ENCODE measurements at regions not wholly inside any gene's neighbourhood (a gene's known extent, or its start where the extent isn't known, plus 50 kb on each side); places are given as distances from the start of the nearest gene placed in this dataset.
"Not testable (repeated sequence)": the region's sequence is repeated elsewhere in the genome, so short reads cannot be mapped to it uniquely, and the experiment has no call there.

- no peak for DNase-seq
- Histone ChIP-seq H3K9me3 (no peaks in the 10 kb centered on the region), H3K36me3 (no peaks in the 10 kb centered on the region), H3K4me3 (no peak overlapping the region), H3K27me3 (no peaks in the 10 kb centered on the region)
These were observed 265.9 kb downstream of the RPS4Y2 start for GRCh38 chrY:21021811-21022210.

- Histone ChIP-seq H3K4me3 (no peak overlapping the region), H3K9me3 (no peaks in the 10 kb centered on the region), H3K27me3 (no peaks in the 10 kb centered on the region), H3K36me3 (no peaks in the 10 kb centered on the region)
- DNase-seq = no peak
These were observed 266.6 kb downstream of the RPS4Y2 start for GRCh38 chrY:21022326-21023044.

- DNase-seq = no peak
- Histone ChIP-seq H3K27me3 (no peaks in the 10 kb centered on the region), H3K4me3 (no peak overlapping the region), H3K36me3 (no peaks in the 10 kb centered on the region), H3K9me3 (no peaks in the 10 kb centered on the region)
These were observed 268.0 kb downstream of the RPS4Y2 start for GRCh38 chrY:21023906-21024305.

GRCh38 chrY:21028506-21028905, 272.6 kb downstream of the RPS4Y2 start:
- Histone ChIP-seq H3K36me3 (no peaks in the 10 kb centered on the region), H3K4me3 (no peak overlapping the region), H3K9me3 (no peaks in the 10 kb centered on the region), H3K27me3 (no peaks in the 10 kb centered on the region)
- DNase-seq = no peak

GRCh38 chrY:21033363-21033762, 277.5 kb downstream of the RPS4Y2 start:
- Histone ChIP-seq H3K27me3 (no peaks in the 10 kb centered on the region), H3K4me3 (no peak overlapping the region), H3K36me3 (no peaks in the 10 kb centered on the region), H3K9me3 (no peaks in the 10 kb centered on the region)
- no peak for DNase-seq

GRCh38 chrY:21034151-21035061, 278.5 kb downstream of the RPS4Y2 start:
- Histone ChIP-seq H3K36me3 (no peaks in the 10 kb centered on the region), H3K9me3 (no peaks in the 10 kb centered on the region), H3K4me3 (no peak overlapping the region), H3K27me3 (no peaks in the 10 kb centered on the region)
- DNase-seq = no peak

- not testable (repeated sequence) for H3K36me3 ChIP-seq, H3K9me3 ChIP-seq, H3K27me3 ChIP-seq, DNase-seq, H3K4me3 ChIP-seq
These were observed 281.5 kb downstream of the RPS4Y2 start for GRCh38 chrY:21037398-21037797.

GRCh38 chrY:21039811-21040210, 283.9 kb downstream of the RPS4Y2 start:
- H3K27me3 ChIP-seq = no peaks in the 10 kb centered on the region
- DNase-seq = no peak
- no peak overlapping the region for H3K4me3 ChIP-seq
- no peaks in the 10 kb centered on the region for H3K36me3 ChIP-seq
- H3K9me3 ChIP-seq = no peaks in the 10 kb centered on the region

GRCh38 chrY:21040711-21041110, 284.8 kb downstream of the RPS4Y2 start:
- not testable (repeated sequence) for H3K9me3 ChIP-seq, H3K36me3 ChIP-seq, H3K27me3 ChIP-seq, DNase-seq, H3K4me3 ChIP-seq

- DNase-seq = no peak
- H3K36me3 ChIP-seq = no peaks in the 10 kb centered on the region
- H3K9me3 ChIP-seq = no peaks in the 10 kb centered on the region
- H3K27me3 ChIP-seq = no peaks in the 10 kb centered on the region
- H3K4me3 ChIP-seq = no peak overlapping the region
These were observed 317.2 kb downstream of the RPS4Y2 start for GRCh38 chrY:21073079-21073478.

GRCh38 chrY:21073641-21074260, 317.8 kb downstream of the RPS4Y2 start:
- Histone ChIP-seq H3K4me3 (no peak overlapping the region), H3K27me3 (no peaks in the 10 kb centered on the region), H3K36me3 (no peaks in the 10 kb centered on the region), H3K9me3 (no peaks in the 10 kb centered on the region)
- DNase-seq = no peak

GRCh38 chrY:21075658-21076057, 319.8 kb downstream of the RPS4Y2 start:
- H3K36me3 ChIP-seq = no peaks in the 10 kb centered on the region
- H3K4me3 ChIP-seq = no peak overlapping the region
- no peak for DNase-seq
- H3K27me3 ChIP-seq = no peaks in the 10 kb centered on the region
- no peaks in the 10 kb centered on the region for H3K9me3 ChIP-seq

GRCh38 chrY:21079670-21080069, 323.8 kb downstream of the RPS4Y2 start:
- Histone ChIP-seq H3K36me3 (no peaks in the 10 kb centered on the region), H3K27me3 (no peaks in the 10 kb centered on the region), H3K4me3 (no peak overlapping the region), H3K9me3 (no peaks in the 10 kb centered on the region)
- no peak for DNase-seq

- no peaks in the 10 kb centered on the region for H3K9me3 ChIP-seq
These were observed 326.0 kb downstream of the RPS4Y2 start for GRCh38 chrY:21081640-21082611.

GRCh38 chrY:21082639-21083038, 326.7 kb downstream of the RPS4Y2 start:
- H3K27me3 ChIP-seq = no peaks in the 10 kb centered on the region
- H3K9me3 ChIP-seq = no peaks in the 10 kb centered on the region
- no peak overlapping the region for H3K4me3 ChIP-seq
- H3K36me3 ChIP-seq = no peaks in the 10 kb centered on the region
- DNase-seq = no peak

More at GRCh38 chrY:21081640-21082611, 326.0 kb downstream of the RPS4Y2 start:
- Histone ChIP-seq H3K27me3 (no peaks in the 10 kb centered on the region), H3K36me3 (no peaks in the 10 kb centered on the region), H3K4me3 (no peak overlapping the region)
- no peak for DNase-seq

GRCh38 chrY:21091909-21092308, 336.0 kb downstream of the RPS4Y2 start:
- no peaks in the 10 kb centered on the region for H3K36me3 ChIP-seq
- H3K27me3 ChIP-seq = no peaks in the 10 kb centered on the region
- no peaks in the 10 kb centered on the region for H3K9me3 ChIP-seq
- H3K4me3 ChIP-seq = no peak overlapping the region
- no peak for DNase-seq
